ENCODE measurements at regions not wholly inside any gene's neighbourhood (a gene's known extent, or its start where the extent isn't known, plus 50 kb on each side); places are given as distances from the start of the nearest gene placed in this dataset.

DNA sequence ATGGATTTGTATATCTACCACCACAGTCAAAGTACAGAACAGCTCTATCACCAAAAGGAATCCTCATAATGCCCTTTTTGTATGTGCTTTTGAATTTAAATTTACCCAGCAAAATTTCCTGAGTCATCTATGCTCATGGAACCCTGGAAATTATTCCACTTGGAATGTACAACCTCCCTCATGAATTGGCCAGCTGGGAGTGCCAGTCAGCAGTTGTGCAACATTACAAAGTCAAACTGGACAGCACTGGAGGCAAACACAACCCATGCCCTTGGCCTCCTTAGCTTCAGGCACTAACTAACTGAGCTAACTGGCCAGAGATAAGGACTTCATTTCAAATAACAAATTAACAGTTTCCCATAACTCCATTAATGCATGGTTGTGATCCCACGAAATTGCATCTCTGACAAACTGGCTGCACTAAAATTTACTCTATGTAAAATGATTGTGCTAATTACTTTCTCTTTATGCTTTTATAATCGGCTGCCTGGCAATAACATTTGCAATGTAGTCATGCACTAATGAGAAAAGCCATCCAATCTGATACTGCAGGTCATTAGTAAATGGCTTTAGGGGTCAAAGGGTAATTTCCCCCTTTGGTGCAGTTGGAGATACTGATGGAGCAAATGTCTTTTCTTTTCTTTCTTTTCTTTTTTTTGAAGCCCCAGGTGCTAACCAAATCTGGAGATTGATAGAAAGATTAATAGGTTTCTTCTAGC lies 270.5 kb downstream of the ACTR3 start:
- TF ChIP-seq POLR2A (IDR thresholded peaks at IDR 0.05; ENCODE audit: low read depth, low read length): no peak
- TF ChIP-seq POLR2AphosphoS5 (IDR thresholded peaks at IDR 0.05; ENCODE audit: low read depth, low read length): no peak
- TF ChIP-seq TAF1 (IDR thresholded peaks at IDR 0.05; ENCODE audit: borderline replicate concordance, low read depth, low read length): no peak

Data from GM12892 (cell line).